ENCODE measurements at regions not wholly inside any gene's neighbourhood (a gene's known extent, or its start where the extent isn't known, plus 50 kb on each side); places are given as distances from the start of the nearest gene placed in this dataset.

GRCh38 chr15:97410897-97411575 is 549.5 kb upstream of the ARRDC4 start:
- DNase-seq, result no peak

GRCh38 chr15:97420130-97420529 is 540.4 kb upstream of the ARRDC4 start:
- DNase-seq, result no peak

- DNase-seq, result no peak
Measured at GRCh38 chr15:97425596-97425995, 534.9 kb upstream of the ARRDC4 start.

GRCh38 chr15:97443101-97443500 is 517.4 kb upstream of the ARRDC4 start:
- no peak for DNase-seq

- no peak for DNase-seq
Measured at GRCh38 chr15:97446138-97446537, 514.4 kb upstream of the ARRDC4 start.

- DNase-seq, result no peak
Measured at GRCh38 chr15:97456521-97457202, 503.8 kb upstream of the ARRDC4 start.

GRCh38 chr15:97457203-97457847 is 503.2 kb upstream of the ARRDC4 start:
- no peak for DNase-seq

GRCh38 chr15:97459771-97460170 is 500.7 kb upstream of the ARRDC4 start:
- no peak for DNase-seq

- DNase-seq, result no peak
Measured at GRCh38 chr15:97461226-97461625, 499.3 kb upstream of the ARRDC4 start.

- no peak for DNase-seq
Measured at GRCh38 chr15:97463696-97464095, 496.8 kb upstream of the ARRDC4 start.

GRCh38 chr15:97470417-97470816 is 490.1 kb upstream of the ARRDC4 start:
- DNase-seq, result no peak

GRCh38 chr15:97473627-97474026 is 486.9 kb upstream of the ARRDC4 start:
- DNase-seq, result no peak

GRCh38 chr15:97479957-97480356 is 480.5 kb upstream of the ARRDC4 start:
- DNase-seq, result no peak

GRCh38 chr15:97482521-97482920 is 478.0 kb upstream of the ARRDC4 start:
- no peak for DNase-seq

- DNase-seq, result no peak
Measured at GRCh38 chr15:97483232-97483631, 477.3 kb upstream of the ARRDC4 start.

GRCh38 chr15:97490429-97490828 is 470.1 kb upstream of the ARRDC4 start:
- no peak for DNase-seq

- DNase-seq, result no peak
Measured at GRCh38 chr15:97501291-97501690, 459.2 kb upstream of the ARRDC4 start.

- DNase-seq, result no peak
Measured at GRCh38 chr15:97502038-97502437, 458.5 kb upstream of the ARRDC4 start.

- DNase-seq, result no peak
Measured at GRCh38 chr15:97504031-97504792, 456.3 kb upstream of the ARRDC4 start.

- DNase-seq, result no peak
Measured at GRCh38 chr15:97517737-97518136, 442.8 kb upstream of the ARRDC4 start.

GRCh38 chr15:97520689-97521088 is 439.8 kb upstream of the ARRDC4 start:
- DNase-seq, result no peak

- no peak for DNase-seq
Measured at GRCh38 chr15:97521381-97522285, 438.9 kb upstream of the ARRDC4 start.
